ENCODE measurements at regions not wholly inside any gene's neighbourhood (a gene's known extent, or its start where the extent isn't known, plus 50 kb on each side); places are given as distances from the start of the nearest gene placed in this dataset.
A peak's percentile ranks its signal among the peaks of the same experiment; 100 is the strongest.

DNA sequence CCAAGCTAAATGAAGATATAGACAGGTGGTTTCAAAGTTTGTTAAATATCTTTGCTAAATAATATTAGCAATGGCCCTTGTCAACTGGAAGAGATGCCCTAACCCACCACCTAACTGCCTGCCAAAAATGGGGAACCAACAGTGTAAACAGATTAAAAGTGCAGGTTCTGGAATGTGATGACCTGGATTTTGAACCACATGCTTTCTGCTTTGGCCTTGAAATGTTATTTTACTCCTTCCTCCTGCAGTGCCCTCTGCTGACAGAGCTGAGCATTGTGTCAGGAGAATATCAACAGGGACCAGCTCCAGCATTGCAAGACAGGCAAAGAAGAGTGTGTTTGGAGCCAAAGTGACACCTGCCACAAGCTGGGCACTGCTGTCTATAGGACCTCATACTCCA, 226.6 kb downstream of the MYLK4 start:
- DNase-seq, result peak; percentile 24
- H3K4me2 ChIP-seq (ENCODE audit: low read length), result no peak overlapping the region
- H3F3A ChIP-seq (ENCODE audit: low read length, unreplicated experiment), result no peaks in the 10 kb centered on the region
- no peak overlapping the region for H3K4me3 ChIP-seq (ENCODE audit: low read length)
- peaks cover 13% of the 10 kb centered on the region; the same call in 1 of the 2 replicates for H3K9me3 ChIP-seq (ENCODE audit: low read length)
- BruUV-seq (replicated peaks), result no TSS peak
- no peak overlapping the region for H3K9ac ChIP-seq (ENCODE audit: low read length)
- H4K20me1 ChIP-seq (ENCODE audit: low read length), result no peaks in the 10 kb centered on the region
- H3K27ac ChIP-seq (ENCODE audit: low read length), result no peak overlapping the region
- no peaks in the 10 kb centered on the region for H3K9me2 ChIP-seq (replicated peaks; ENCODE audit: low read length)
- no peak overlapping the region for H2AFZ ChIP-seq (ENCODE audit: low read length)
- intact Hi-C loops (cut with micrococcal nuclease), result loop anchor here (5.0 kb wide), 1 partner anchor 82 kb away; no protein-coding TSS in a partner anchor
- TF ChIP-seq, protein P1, sequence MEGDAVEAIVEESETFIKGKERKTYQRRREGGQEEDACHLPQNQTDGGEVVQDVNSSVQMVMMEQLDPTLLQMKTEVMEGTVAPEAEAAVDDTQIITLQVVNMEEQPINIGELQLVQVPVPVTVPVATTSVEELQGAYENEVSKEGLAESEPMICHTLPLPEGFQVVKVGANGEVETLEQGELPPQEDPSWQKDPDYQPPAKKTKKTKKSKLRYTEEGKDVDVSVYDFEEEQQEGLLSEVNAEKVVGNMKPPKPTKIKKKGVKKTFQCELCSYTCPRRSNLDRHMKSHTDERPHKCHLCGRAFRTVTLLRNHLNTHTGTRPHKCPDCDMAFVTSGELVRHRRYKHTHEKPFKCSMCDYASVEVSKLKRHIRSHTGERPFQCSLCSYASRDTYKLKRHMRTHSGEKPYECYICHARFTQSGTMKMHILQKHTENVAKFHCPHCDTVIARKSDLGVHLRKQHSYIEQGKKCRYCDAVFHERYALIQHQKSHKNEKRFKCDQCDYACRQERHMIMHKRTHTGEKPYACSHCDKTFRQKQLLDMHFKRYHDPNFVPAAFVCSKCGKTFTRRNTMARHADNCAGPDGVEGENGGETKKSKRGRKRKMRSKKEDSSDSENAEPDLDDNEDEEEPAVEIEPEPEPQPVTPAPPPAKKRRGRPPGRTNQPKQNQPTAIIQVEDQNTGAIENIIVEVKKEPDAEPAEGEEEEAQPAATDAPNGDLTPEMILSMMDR (conservative IDR thresholded peaks at IDR 0.05; ENCODE audit: low read depth, low read length), result peak; percentile 59
- no peak for TF ChIP-seq EZH2 (IDR thresholded peaks at IDR 0.05; ENCODE audit: low read length, unreplicated experiment)
- H3K36me3 ChIP-seq (ENCODE audit: low read depth, low read length), result no peaks in the 10 kb centered on the region
- ATAC-seq, result no peak
- ChIA-PET POLR2A (ENCODE audit: unreplicated experiment) (no interaction called here), CTCF (interaction anchor here (1.3 kb wide), 1 partner anchor 145 kb away, joined by 3 read pairs; no protein-coding TSS in a partner anchor)
- H3K79me2 ChIP-seq (ENCODE audit: low read length), result no peaks in the 10 kb centered on the region
- no peaks in the 10 kb centered on the region for H3K27me3 ChIP-seq (ENCODE audit: low read length)
- peaks cover 13% of the 10 kb centered on the region for H3K4me1 ChIP-seq (ENCODE audit: insufficient read depth, low read length)

DNA sequence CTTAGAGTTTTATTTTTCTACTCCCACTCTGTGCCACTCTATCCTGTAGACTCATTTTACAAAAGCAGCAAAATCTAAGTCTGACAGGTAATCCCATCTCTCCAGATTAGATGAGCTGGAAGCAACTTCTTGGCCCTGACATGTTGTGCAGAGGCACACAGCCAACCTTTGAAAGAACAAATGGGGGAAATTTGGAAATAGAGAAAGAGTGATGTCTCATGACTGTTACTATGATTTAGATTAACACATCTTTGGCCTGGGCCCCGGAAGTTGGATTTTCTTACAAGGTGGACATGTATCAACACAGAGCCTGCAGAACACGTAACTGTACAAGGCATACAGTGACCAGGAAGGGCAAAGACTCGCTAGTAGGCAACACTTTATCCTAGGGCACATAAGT, 227.7 kb downstream of the MYLK4 start:
- peak overlapping the region; percentile 62 for H3K4me2 ChIP-seq (ENCODE audit: low read length)
- H3K9me3 ChIP-seq (ENCODE audit: low read length), result peaks cover 13% of the 10 kb centered on the region; the same call in 1 of the 2 replicates
- H3K9me2 ChIP-seq (replicated peaks; ENCODE audit: low read length), result no peaks in the 10 kb centered on the region
- intact Hi-C loops (cut with micrococcal nuclease), result loop anchor here (5.0 kb wide), 1 partner anchor 81 kb away; no protein-coding TSS in a partner anchor
- ATAC-seq, result no peak
- peak overlapping the region; percentile 74 for H3K27ac ChIP-seq (ENCODE audit: low read length)
- H4K20me1 ChIP-seq (ENCODE audit: low read length), result no peaks in the 10 kb centered on the region
- H3K9ac ChIP-seq (ENCODE audit: low read length), result peak overlapping the region; percentile 33; the same call in 1 of the 2 replicates
- DNase-seq, result no peak
- TSS peak; percentile 74 for BruUV-seq (replicated peaks)
- no peaks in the 10 kb centered on the region for H3K27me3 ChIP-seq (ENCODE audit: low read length)
- TF ChIP-seq EZH2phosphoT487 (IDR thresholded peaks at IDR 0.05; ENCODE audit: borderline replicate concordance, low read length) (no peak), EZH2 (IDR thresholded peaks at IDR 0.05; ENCODE audit: low read length, unreplicated experiment) (no peak)
- TF ChIP-seq, protein P1 (conservative IDR thresholded peaks at IDR 0.05; ENCODE audit: low read depth, low read length), result no peak
- H3K36me3 ChIP-seq (ENCODE audit: low read depth, low read length), result no peaks in the 10 kb centered on the region
- H3K79me2 ChIP-seq (ENCODE audit: low read length), result no peaks in the 10 kb centered on the region
- no peaks in the 10 kb centered on the region for H3F3A ChIP-seq (ENCODE audit: low read length, unreplicated experiment)
- ChIA-PET CTCF (no interaction called here), POLR2A (ENCODE audit: unreplicated experiment) (no interaction called here)
- peak overlapping the region; percentile 36 for H2AFZ ChIP-seq (ENCODE audit: low read length)
- no peak overlapping the region for H3K4me3 ChIP-seq (ENCODE audit: low read length)
- peaks cover 22% of the 10 kb centered on the region for H3K4me1 ChIP-seq (ENCODE audit: insufficient read depth, low read length)

DNA sequence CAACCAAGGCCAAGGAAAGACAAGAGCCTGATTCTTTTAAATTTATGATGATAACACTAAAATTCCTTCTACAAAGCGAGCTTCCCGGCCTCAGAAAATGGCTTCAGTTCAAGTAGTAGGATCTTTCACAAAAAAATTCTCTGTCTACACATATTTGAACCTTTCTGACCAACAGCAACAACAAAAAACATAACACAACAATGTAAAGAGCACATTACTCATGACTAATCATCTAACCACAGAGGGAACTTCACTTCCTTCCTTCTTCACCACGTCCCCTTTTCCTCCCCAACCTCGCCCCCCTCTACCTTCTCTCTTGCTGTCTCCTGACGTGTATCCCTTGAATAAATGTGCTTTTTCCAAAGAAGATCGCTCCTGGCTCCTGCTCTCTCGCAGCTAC, 228.2 kb downstream of the MYLK4 start:
- intact Hi-C loops (cut with micrococcal nuclease), result loop anchor here (5.0 kb wide), 1 partner anchor 80 kb away; no protein-coding TSS in a partner anchor
- Histone ChIP-seq H3K27ac (ENCODE audit: low read length) (peak overlapping the region; percentile 74), H3K27me3 (ENCODE audit: low read length) (no peaks in the 10 kb centered on the region), H3K79me2 (ENCODE audit: low read length) (no peaks in the 10 kb centered on the region), H3K4me2 (ENCODE audit: low read length) (peak overlapping the region; percentile 62), H2AFZ (ENCODE audit: low read length) (peak overlapping the region; percentile 36), H3K4me1 (ENCODE audit: insufficient read depth, low read length) (peaks cover 26% of the 10 kb centered on the region), H3K9me2 (replicated peaks; ENCODE audit: low read length) (no peaks in the 10 kb centered on the region), H3F3A (ENCODE audit: low read length, unreplicated experiment) (no peaks in the 10 kb centered on the region), H3K9ac (ENCODE audit: low read length) (peak overlapping the region; percentile 33; the same call in 1 of the 2 replicates), H4K20me1 (ENCODE audit: low read length) (no peaks in the 10 kb centered on the region), H3K9me3 (ENCODE audit: low read length) (peaks cover 13% of the 10 kb centered on the region; the same call in 1 of the 2 replicates), H3K36me3 (ENCODE audit: low read depth, low read length) (no peaks in the 10 kb centered on the region), H3K4me3 (ENCODE audit: low read length) (0 out of 2 replicates have a peak overlapping the region, but pooled peaks have one; percentile 6)
- no TSS peak for BruUV-seq (replicated peaks)
- CTCF ChIA-PET, result no interaction called here
- ATAC-seq, result peak; percentile 86
- TF ChIP-seq, protein P1 (conservative IDR thresholded peaks at IDR 0.05; ENCODE audit: low read depth, low read length), result no peak
- TF ChIP-seq EZH2 (IDR thresholded peaks at IDR 0.05; ENCODE audit: low read length, unreplicated experiment) (no peak), EZH2phosphoT487 (IDR thresholded peaks at IDR 0.05; ENCODE audit: borderline replicate concordance, low read length) (no peak)
- POLR2A ChIA-PET (ENCODE audit: unreplicated experiment), result no interaction called here
- peak; percentile 82 for DNase-seq

Measured in PC-3 (cell line).